Neural progenitor cell (in vitro differentiated cells): ENCODE measurements at regions not wholly inside any gene's neighbourhood (a gene's known extent, or its start where the extent isn't known, plus 50 kb on each side); places are given as distances from the start of the nearest gene placed in this dataset.
A peak's percentile ranks its signal among the peaks of the same experiment; 100 is the strongest.

Experiments
- DNase-seq: peaks from one replicate; pipeline ENCODE4 v3.0.0-alpha.2; 2016; ENCODE audit warnings: low spot score
- H2AFZ ChIP-seq: fragments of 200-600 bp; sonication (generic); replicated peaks from 2 replicates; pipeline ENCODE4 v1.6.1; 2016; ENCODE audit warnings: antibody characterized with exemption
- H3F3A ChIP-seq: fragments of 200-600 bp; sonication (generic); 2 replicates; pipeline ENCODE4 v1.6.1; 2016; ENCODE audit warnings: antibody characterized with exemption, low read depth
- H3K27ac ChIP-seq: fragments of 200-600 bp; sonication (generic); 2 replicates; pipeline ENCODE4 v1.5.1; 2016; ENCODE audit warnings: mild to moderate bottlenecking
- H3K27me3 ChIP-seq: fragments of 200-600 bp; sonication (generic); 2 replicates; pipeline ENCODE4 v1.6.1; 2016; ENCODE audit warnings: mild to moderate bottlenecking, moderate library complexity
- H3K36me3 ChIP-seq: fragments of 200-600 bp; sonication (generic); 2 replicates; pipeline ENCODE4 v1.5.1; 2016
- H3K4me1 ChIP-seq: fragments of 200-600 bp; sonication (generic); 2 replicates; pipeline ENCODE4 v1.6.1; 2016; ENCODE audit warnings: mixed run types
- H3K4me2 ChIP-seq: fragments of 200-600 bp; sonication (generic); 2 replicates; pipeline ENCODE4 v1.6.1; 2016
- H3K4me3 ChIP-seq: fragments of 200-600 bp; sonication (generic); 2 replicates; pipeline ENCODE4 v1.5.1; 2016
- H3K79me2 ChIP-seq: fragments of 200-600 bp; sonication (generic); 2 replicates; pipeline ENCODE4 v1.6.1; 2016; ENCODE audit warnings: low read depth
- H3K9ac ChIP-seq: fragments of 200-600 bp; sonication (generic); 2 replicates; pipeline ENCODE4 v1.6.1; 2016
- H3K9me3 ChIP-seq: fragments of 200-600 bp; sonication (generic); 2 replicates; pipeline ENCODE4 v1.5.1; 2016; ENCODE audit warnings: low read depth
- H4K20me1 ChIP-seq: fragments of 200-600 bp; sonication (generic); 2 replicates; pipeline ENCODE4 v1.6.1; 2016; ENCODE audit warnings: low read depth
- H3K27ac Mint-ChIP-seq: 3 replicates; pipeline ENCODE4 v1.8.0; 2021; ENCODE audit warnings: mixed read lengths
- H3K27me3 Mint-ChIP-seq: 2 replicates; pipeline ENCODE4 v1.8.0; 2022; ENCODE audit warnings: low read depth, mild to moderate bottlenecking, inconsistent platforms, moderate library complexity, mixed read lengths; ENCODE audit not compliant: insufficient read depth
- H3K36me3 Mint-ChIP-seq: 3 replicates; pipeline ENCODE4 v1.8.0; 2021; ENCODE audit warnings: mixed read lengths
- H3K4me1 Mint-ChIP-seq: 3 replicates; pipeline ENCODE4 v1.8.0; 2021; ENCODE audit warnings: mixed read lengths
- H3K4me3 Mint-ChIP-seq: 3 replicates; pipeline ENCODE4 v1.8.0; 2021; ENCODE audit warnings: mild to moderate bottlenecking, moderate library complexity, mixed read lengths
- H3K9me3 Mint-ChIP-seq: 3 replicates; pipeline ENCODE4 v1.8.0; 2020; ENCODE audit warnings: mixed read lengths
- EZH2 ChIP-seq: fragments of 200-600 bp; sonication (generic); IDR thresholded peaks from 2 replicates; pipeline ENCODE4 v1.6.1; 2017; ENCODE audit warnings: antibody characterized with exemption, mild to moderate bottlenecking, moderate library complexity
- EZH2phosphoT487 ChIP-seq: fragments of 200-600 bp; sonication (generic); IDR thresholded peaks from 2 replicates; pipeline ENCODE4 v1.6.1; 2017; ENCODE audit warnings: antibody characterized with exemption
- TF ChIP-seq, protein P1 (sequence below): fragments of 200-600 bp; sonication (generic); IDR thresholded peaks from 2 replicates; pipeline ENCODE4 v1.5.1; 2017; ENCODE audit warnings: antibody characterized with exemption, mild to moderate bottlenecking

DNA sequence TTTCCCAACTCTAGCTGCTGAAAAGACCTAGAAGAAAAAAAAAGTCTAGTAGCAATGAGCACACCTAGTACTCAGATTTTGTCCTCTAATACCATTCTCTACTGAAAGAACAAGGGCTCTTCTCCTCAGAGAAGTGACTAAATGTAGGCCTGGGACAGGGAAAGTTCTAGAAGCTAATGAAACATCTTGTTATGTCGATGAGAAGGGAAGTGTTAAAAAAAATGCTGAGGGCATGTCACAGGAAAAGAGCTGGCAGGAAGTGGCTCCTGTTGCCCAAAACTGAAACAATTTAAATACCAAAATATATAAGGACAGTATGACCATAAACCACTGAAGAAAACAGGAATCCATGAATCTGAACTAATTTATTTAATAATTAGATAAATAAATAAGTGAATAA is 581.4 kb upstream of the TBL1XR1 start:
- Mint-ChIP-seq H3K4me3 (no peak overlapping the region), H3K9me3 (peaks cover 4% of the 10 kb centered on the region), H3K36me3 (no peaks in the 10 kb centered on the region), H3K27ac (no peak overlapping the region), H3K4me1 (peaks cover 35% of the 10 kb centered on the region), H3K27me3 (no peaks in the 10 kb centered on the region)
- DNase-seq, result no peak
- no peaks in the 10 kb centered on the region for H3K27me3 ChIP-seq
- TF ChIP-seq EZH2phosphoT487 (no peak), EZH2 (no peak)
- TF ChIP-seq, protein P1, sequence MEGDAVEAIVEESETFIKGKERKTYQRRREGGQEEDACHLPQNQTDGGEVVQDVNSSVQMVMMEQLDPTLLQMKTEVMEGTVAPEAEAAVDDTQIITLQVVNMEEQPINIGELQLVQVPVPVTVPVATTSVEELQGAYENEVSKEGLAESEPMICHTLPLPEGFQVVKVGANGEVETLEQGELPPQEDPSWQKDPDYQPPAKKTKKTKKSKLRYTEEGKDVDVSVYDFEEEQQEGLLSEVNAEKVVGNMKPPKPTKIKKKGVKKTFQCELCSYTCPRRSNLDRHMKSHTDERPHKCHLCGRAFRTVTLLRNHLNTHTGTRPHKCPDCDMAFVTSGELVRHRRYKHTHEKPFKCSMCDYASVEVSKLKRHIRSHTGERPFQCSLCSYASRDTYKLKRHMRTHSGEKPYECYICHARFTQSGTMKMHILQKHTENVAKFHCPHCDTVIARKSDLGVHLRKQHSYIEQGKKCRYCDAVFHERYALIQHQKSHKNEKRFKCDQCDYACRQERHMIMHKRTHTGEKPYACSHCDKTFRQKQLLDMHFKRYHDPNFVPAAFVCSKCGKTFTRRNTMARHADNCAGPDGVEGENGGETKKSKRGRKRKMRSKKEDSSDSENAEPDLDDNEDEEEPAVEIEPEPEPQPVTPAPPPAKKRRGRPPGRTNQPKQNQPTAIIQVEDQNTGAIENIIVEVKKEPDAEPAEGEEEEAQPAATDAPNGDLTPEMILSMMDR, result no peak
- H3K4me1 ChIP-seq, result peaks cover 11% of the 10 kb centered on the region
- H4K20me1 ChIP-seq, result no peaks in the 10 kb centered on the region
- no peak overlapping the region for H2AFZ ChIP-seq
- H3K9me3 ChIP-seq, result no peaks in the 10 kb centered on the region
- H3K4me3 ChIP-seq, result no peak overlapping the region
- H3K79me2 ChIP-seq, result no peaks in the 10 kb centered on the region
- no peak overlapping the region for H3K9ac ChIP-seq
- no peaks in the 10 kb centered on the region for H3F3A ChIP-seq
- H3K36me3 ChIP-seq, result no peaks in the 10 kb centered on the region
- H3K27ac ChIP-seq, result no peak overlapping the region
- no peak overlapping the region for H3K4me2 ChIP-seq

- no peaks in the 10 kb centered on the region for H3K79me2 ChIP-seq
- Mint-ChIP-seq H3K9me3 (peaks cover 4% of the 10 kb centered on the region), H3K27me3 (peaks cover 3% of the 10 kb centered on the region), H3K4me1 (peaks cover 36% of the 10 kb centered on the region), H3K27ac (peak overlapping the region; percentile 93), H3K36me3 (no peaks in the 10 kb centered on the region), H3K4me3 (no peak overlapping the region)
- H4K20me1 ChIP-seq, result no peaks in the 10 kb centered on the region
- TF ChIP-seq EZH2, result no peak
- no peak for TF ChIP-seq EZH2phosphoT487
- TF ChIP-seq, protein P1, result no peak
- no peaks in the 10 kb centered on the region for H3K36me3 ChIP-seq
- no peak overlapping the region for H3K9ac ChIP-seq
- no peak overlapping the region for H3K4me3 ChIP-seq
- H3K27ac ChIP-seq, result no peak overlapping the region
- no peak overlapping the region for H3K4me2 ChIP-seq
- H2AFZ ChIP-seq, result no peak overlapping the region
- no peaks in the 10 kb centered on the region for H3K27me3 ChIP-seq
- peaks cover 5% of the 10 kb centered on the region for H3K4me1 ChIP-seq
- H3F3A ChIP-seq, result no peaks in the 10 kb centered on the region
- no peaks in the 10 kb centered on the region for H3K9me3 ChIP-seq
- no peak for DNase-seq
Observed at GRCh38 chr3:177781686-177782161, 584.4 kb upstream of the TBL1XR1 start.

DNA sequence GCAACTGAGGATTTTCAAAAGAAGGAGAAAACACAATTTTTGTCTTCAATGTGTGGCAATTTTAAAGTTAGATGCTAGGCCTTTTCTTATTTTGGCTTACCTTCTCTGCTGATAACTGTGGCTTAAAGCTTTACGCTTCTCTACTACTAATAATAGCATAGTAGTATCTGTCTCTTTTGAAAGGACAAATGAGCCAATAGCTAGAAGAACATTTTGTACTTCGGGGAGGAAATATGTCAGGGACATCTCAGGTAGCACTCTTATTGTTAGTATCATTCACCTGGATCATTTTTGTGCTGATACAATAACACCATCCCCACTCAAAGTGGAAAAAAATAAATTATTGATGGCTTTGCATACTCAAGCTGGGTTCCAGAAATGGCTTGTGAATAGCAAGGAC is 586.1 kb upstream of the TBL1XR1 start:
- Mint-ChIP-seq H3K4me3 (no peak overlapping the region), H3K9me3 (peaks cover 4% of the 10 kb centered on the region), H3K27ac (no peak overlapping the region), H3K36me3 (no peaks in the 10 kb centered on the region), H3K4me1 (peaks cover 36% of the 10 kb centered on the region), H3K27me3 (peaks cover 3% of the 10 kb centered on the region)
- no peaks in the 10 kb centered on the region for H3K36me3 ChIP-seq
- no peak overlapping the region for H3K27ac ChIP-seq
- H3K4me3 ChIP-seq, result no peak overlapping the region
- no peak overlapping the region for H3K9ac ChIP-seq
- H3K79me2 ChIP-seq, result no peaks in the 10 kb centered on the region
- TF ChIP-seq EZH2, result no peak
- no peaks in the 10 kb centered on the region for H3F3A ChIP-seq
- H4K20me1 ChIP-seq, result no peaks in the 10 kb centered on the region
- no peak overlapping the region for H2AFZ ChIP-seq
- DNase-seq, result no peak
- no peak overlapping the region for H3K4me2 ChIP-seq
- no peaks in the 10 kb centered on the region for H3K9me3 ChIP-seq
- no peaks in the 10 kb centered on the region for H3K27me3 ChIP-seq
- peaks cover 5% of the 10 kb centered on the region for H3K4me1 ChIP-seq

GRCh38 chr3:177783767-177784166 is 586.5 kb upstream of the TBL1XR1 start:
- H3K9ac ChIP-seq, result no peak overlapping the region
- no peaks in the 10 kb centered on the region for H3K36me3 Mint-ChIP-seq
- peaks cover 2% of the 10 kb centered on the region for H3K9me3 Mint-ChIP-seq

More at GRCh38 chr3:177783767-177784166, 586.5 kb upstream of the TBL1XR1 start:
- TF ChIP-seq, protein P1, result no peak
- TF ChIP-seq EZH2phosphoT487 (no peak), EZH2 (no peak)
- Histone ChIP-seq H3K9me3 (no peaks in the 10 kb centered on the region), H3F3A (no peaks in the 10 kb centered on the region), H3K36me3 (no peaks in the 10 kb centered on the region), H3K27me3 (no peaks in the 10 kb centered on the region), H3K4me2 (no peak overlapping the region), H4K20me1 (no peaks in the 10 kb centered on the region), H3K79me2 (no peaks in the 10 kb centered on the region), H3K4me3 (no peak overlapping the region), H3K27ac (no peak overlapping the region), H3K4me1 (peaks cover 5% of the 10 kb centered on the region), H2AFZ (no peak overlapping the region)
- no peak overlapping the region for H3K4me3 Mint-ChIP-seq
- H3K4me1 Mint-ChIP-seq, result peaks cover 36% of the 10 kb centered on the region
- no peak overlapping the region for H3K27ac Mint-ChIP-seq
- peaks cover 3% of the 10 kb centered on the region for H3K27me3 Mint-ChIP-seq
- no peak for DNase-seq
